HG03159 (cell line): ENCODE measurements at regions not wholly inside any gene's neighbourhood (a gene's known extent, or its start where the extent isn't known, plus 50 kb on each side); places are given as distances from the start of the nearest gene placed in this dataset.

ENCODE experiments used
- ATAC-seq: cut with Tn5 transposase; IDR thresholded peaks from one replicate; pipeline ENCODE4 v1.9.1; 2021; ENCODE audit warnings: mild to moderate bottlenecking, moderate library complexity; ENCODE audit not compliant: unreplicated experiment

DNA sequence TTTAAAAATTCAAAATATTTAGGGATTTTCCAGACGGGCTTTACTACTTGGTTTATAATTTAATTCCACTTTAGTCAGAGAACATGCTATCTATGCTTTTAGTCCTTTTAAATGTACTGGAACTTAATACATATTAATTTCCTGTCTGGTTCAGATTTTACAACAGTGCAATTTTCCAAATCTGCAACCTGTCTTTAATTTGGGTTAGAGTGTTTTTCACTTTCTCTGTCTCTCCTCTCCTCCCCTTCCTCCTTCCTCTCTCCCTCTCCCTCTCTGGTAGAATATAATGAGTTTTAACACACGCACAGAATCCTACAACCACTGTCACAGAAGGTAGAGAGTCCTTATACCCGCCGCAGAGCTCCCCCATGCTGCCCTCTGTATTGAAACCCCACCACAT, 950.7 kb downstream of the BRD1 start:
- no peak for ATAC-seq

DNA sequence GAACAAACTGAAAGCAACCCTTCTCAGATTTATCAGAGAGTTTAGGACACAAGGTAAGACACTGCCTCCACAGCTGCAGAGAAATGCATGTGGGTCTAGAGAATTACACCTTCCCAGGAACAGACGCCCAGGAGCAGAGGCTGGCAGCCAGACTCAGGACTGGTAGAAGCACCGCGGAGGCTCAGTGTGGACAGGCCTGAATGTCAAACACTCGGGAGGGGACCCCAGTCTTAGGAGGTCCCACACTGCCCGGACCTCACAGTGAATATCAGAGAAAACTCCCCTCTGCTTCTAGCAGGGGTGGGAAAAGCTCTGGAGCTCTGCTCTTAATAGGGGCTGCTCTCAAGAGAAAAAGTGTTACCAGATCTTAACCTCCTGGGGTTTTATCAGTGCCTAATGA, 952.7 kb downstream of the BRD1 start:
- ATAC-seq, result no peak

DNA sequence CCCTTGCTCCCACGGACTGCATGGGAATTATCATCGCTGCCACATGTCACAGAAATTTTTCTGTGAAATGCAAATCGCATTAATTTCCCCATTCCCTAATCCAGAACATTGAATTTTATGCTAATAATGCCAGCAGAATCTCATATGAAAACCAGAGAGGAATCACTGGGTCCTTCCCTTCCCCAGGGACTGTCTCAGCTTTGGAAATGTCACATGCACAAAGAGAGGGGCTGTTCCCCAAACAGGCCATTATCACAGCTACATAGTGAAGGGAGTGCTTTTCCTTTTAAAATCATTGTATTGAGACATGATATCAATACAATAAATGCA, 954.5 kb downstream of the BRD1 start:
- no peak for ATAC-seq

DNA sequence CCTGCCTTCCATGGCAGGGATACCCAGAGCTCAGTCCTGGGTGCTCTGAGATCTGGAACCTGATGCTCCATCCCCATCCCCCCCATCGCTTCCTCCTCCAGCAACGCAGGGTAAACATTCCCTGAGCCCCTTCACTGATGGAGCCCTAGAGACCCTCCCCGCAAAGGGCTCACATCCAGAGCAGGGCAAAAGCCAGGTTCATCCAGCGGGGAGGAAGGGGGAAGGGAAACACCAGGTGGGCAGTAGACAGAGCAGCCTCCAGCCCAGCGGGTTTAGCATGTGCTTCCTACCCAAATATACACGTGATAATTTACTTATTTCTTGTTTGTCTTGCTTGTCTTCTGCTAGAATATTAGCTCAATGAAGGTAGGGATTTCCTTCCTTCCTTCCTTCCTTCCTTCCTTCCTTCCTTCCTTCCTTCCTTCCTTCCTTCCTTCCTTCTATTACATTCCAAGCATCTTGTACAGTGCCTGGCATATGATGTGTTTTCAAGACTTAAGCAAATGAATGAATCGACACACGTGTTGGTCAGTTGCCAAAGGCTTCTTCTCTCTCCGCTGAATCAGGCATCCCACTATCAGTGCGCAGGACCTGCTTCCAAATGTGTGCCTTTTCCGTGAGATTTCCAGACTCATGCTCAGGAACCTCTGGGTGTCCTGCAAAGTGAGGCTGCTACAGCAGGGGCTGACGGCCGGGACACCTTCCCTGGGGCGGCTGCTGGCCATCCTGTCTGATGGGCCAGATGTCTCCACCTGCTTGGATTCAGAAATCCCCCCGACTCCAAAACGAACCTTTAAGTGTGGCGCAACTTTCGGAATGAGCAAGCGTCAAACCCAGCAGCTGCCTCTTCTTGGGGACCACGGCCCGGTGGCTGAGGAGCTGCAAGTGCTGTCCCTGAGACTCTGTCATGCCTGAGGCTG, 955.1 kb downstream of the BRD1 start:
- no peak for ATAC-seq

DNA sequence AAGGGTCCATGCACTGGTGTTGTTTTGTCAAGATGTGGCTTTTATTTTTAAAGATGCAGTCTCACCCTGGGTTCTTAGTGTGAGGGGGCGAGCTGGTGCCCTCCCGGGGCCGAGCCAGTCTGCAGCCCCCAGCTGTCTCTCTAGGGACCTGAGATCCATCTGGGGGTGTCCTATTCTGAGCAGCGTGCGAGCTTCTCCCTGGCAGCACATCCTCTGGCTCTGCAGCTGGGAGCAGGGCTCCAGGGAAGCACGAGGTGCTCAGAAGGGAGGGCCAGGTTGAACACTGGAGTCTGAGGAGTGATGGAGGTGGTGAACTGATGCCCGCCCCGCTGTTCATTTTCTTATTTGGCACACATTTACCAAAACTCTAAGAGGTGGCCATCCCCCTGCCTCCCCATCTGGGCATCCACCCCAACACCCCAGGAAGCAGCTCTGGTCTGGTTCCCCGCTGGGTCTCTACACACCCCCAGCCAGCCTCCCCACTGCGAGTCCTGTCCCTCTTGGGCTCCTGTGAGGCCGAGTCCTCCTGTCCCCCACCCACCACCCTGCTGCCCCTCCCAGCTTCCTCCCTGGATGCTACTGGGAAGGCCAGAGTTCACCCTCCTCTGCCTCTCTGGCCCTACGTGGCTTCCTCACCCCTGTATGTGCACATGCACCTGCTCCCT, 956.4 kb downstream of the BRD1 start:
- no peak for ATAC-seq

DNA sequence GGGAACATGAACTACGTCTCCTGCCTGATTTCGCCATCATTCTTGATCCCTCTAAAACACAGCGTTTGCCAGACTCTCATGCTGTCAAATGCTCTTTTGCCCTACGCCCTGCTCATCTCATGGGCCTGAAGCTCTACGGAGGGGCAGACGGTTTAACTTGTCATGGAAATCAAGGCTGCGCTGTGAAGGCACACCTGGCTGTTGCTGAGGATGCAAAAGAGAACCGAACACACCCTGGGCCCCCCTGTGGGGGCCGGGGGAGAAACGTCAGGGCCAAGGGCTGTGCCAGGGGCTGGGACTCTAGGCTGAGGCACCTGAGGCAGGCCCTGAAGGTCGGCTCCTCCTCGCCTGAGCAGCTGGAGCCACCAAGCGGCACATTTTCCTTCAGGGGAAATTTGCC, 957.2 kb downstream of the BRD1 start:
- no peak for ATAC-seq

DNA sequence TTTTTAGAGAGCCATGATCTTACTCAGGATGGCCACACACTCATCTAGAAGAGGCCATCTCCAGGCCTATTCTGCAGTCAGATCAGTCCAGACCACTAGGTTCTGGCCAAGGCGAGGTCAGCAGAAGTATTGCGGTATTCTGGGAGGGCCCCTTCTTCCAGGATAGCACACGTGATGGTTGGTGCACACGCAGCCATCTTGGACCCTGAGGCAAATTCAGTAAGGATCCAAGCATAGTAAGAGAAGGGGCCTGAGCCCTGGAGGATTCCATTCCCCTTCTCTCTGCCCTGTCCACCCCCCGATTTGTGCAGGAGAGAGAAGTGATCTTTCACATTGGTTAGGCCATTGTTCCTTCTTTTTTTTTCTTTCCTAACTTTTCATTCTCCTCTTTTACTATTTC, 957.9 kb downstream of the BRD1 start:
- no peak for ATAC-seq

DNA sequence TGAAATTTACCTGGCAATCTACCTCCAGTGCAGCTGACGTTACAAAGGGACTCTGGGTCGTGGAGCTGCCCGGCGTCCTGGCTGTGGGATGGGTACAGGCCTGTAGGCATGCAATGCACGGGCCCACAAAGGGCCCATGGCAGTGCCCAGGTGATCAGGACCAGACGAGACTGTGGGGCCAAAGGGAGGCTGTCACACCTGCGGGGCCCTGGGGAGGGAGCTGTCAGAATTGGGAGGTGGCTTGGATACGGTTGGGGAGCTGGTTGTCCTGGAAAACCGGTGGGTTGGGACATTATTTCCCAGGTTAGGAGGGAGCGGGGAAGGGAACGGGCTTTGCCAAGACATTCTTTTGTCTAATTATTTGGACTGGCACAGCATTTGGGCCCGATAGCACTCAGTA, 958.5 kb downstream of the BRD1 start:
- ATAC-seq, result no peak

DNA sequence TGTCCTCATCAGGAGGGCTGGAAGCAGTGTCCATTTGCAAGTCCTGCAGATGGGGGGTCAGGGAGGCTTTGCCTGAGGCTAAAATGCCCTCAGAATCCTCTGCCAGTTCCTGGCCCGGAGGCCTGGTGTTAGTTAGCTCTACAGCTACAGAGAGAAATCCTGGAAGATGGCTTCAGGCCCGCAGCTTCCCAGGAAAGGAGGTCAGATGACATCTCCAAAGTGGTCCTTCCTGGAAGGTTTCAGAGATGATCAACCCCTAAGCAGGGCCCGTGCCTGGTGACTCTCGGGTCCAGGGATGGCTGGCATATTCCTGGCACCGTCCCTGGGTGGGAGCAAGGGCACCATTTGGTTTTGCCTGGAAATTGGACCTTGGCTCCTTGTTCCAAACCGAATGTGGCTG, 959.1 kb downstream of the BRD1 start:
- ATAC-seq, result no peak

DNA sequence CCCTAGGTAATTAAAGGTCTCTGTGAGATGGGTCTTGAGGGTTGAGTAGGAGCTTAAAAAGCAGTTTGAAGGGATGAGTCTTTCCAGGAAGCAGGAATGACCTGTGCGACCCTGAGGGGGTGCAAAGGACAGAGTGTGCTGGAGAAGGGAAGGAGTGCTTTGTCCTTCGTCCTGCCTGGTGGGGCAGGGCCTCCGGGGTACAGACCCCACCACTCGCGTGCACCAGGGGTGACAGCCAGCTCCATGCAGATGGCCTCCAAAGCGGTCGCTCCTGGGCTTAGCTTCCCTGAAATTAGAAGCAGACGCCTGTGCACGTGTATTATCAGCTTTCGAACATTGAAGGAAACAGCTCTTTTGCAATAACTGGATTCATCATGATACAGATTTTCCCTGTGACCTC, 959.8 kb downstream of the BRD1 start:
- ATAC-seq, result no peak

DNA sequence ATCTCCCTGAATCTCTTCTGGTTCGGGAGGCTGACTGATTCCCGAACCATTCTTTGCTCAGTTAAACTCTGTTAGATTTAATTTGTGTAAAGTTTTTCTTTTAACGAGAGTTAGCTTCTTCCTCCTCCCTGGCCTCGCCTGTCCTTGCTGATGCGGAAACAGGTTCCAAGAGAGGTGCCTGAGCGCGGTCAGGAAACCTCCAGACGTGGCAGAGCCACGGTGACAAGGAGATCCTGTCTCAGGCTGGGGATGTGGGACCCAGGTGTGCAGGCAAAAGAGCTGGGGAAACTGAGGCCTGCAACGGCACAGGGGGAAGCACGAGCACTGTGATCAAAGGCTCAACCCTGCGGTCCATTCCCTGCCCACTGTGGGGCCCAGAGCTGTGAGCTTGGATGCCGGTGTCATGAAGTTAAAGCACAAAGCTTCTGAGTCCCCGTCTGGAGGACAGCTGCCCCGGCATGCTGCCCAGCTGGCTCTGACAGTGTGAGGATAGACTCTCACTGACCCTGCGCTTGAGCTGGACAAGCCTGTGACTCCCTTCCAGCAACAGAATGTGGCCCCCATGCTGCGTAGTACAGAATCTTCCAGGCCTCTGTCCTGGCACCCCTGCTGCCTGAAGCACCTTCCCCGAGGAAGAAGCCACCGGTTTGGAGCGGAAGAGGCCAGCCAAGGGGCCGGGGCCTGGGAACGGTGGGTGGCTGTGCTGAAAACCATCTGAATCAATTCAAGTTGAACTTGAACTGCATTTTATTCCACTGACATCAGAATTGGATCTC, 960.6 kb downstream of the BRD1 start:
- ATAC-seq, result no peak

DNA sequence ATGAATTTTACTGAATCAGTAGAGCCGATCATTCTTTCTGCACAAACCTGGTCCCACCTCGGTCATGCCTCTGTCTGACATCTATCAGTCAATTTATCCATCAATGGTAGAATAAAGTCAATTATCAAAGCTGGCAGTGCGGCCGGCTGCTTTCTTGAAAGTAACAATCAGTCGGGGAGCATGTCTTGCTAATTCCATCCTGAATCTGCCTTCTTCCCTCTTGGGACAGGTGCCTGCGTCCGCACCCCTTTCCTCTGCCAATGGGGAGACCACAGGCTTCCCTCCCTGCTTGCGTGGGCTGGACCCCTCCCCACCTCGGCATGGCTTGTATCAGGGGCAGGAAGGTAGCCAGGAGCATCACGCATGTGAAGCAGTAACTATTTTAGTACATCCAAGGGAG, 962.9 kb downstream of the BRD1 start:
- ATAC-seq, result no peak

DNA sequence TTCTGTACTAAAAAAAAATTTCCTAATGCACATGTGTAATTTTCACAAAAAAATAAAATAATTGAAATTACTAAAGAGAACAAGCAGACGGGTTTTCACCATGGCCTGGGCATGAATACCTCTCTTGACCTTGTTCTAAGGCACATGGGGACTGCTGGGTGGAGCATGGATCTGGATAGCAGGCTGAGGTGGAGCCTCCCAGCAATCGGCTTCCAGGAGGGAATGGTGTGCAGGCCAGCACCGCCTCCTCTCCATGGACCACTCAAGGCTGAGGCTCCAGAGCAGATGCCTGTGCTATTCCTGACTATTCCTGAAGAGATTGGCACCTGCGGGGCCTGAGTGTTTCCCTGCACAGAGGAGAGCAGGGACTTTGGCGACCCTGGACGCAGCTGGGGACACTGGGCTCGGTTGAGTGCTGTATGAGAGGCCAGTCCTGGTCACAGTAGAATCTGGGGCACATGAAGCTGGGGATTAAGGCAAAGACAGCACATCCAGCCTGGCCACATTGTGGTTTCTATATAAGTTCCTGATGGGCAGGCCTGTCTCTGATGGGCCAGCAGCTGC, 963.6 kb downstream of the BRD1 start:
- ATAC-seq, result no peak

DNA sequence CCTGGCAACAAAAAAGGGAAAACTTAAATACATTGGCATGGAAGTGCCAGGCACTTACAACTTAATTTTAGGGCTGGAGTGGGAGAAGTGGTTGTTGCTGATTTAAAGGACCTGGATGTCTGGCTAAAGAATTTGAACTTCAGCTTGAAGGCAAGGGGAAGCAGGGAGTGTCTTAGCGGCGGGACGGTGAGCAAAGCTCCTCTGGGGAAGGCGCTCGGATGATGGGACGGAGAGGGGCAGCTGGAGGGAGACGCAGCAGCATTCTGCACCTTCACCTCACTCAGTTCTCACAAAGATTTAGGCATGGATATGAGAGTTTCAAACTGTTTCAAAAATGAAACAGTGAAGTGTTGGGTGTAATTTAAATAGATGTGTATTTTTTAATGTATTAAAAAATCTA, 967.1 kb downstream of the BRD1 start:
- ATAC-seq, result no peak

DNA sequence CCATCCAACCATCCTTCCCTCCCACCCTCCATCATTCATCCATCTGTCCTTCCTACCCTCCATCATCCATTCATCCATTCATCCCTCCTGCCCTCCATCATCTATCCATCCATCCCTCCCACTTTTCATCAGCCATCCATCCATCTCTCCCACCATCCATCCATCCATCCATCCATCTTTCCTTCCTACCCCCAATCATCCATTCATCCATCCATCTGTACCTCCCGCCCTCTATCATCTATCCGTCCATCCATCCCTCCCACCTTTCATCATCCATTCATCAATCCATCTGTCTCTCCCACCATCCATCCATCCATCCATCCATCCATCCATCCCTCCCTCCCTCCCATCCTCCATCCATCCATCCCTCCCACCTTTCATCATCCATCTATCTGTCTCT, 968.8 kb downstream of the BRD1 start:
- no peak for ATAC-seq

DNA sequence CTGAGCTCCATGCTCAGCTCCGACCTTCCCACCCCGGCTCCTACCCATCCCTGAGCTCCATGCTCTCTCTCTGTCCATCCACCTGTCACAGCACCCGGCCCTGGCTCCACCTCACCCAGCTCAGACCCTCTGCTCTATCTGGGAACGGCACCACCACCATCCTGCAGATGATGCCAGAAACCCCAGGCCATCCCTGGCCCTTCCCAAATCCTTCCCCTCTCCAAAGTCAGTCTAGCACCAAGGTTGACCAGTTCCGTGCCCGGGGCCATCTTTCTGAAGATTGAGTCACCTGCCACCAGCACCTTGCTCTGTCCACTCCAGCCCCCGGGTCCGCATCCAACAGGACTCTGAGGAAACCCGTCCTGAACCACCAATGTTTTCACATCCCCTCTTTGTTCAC, 969.6 kb downstream of the BRD1 start:
- no peak for ATAC-seq

DNA sequence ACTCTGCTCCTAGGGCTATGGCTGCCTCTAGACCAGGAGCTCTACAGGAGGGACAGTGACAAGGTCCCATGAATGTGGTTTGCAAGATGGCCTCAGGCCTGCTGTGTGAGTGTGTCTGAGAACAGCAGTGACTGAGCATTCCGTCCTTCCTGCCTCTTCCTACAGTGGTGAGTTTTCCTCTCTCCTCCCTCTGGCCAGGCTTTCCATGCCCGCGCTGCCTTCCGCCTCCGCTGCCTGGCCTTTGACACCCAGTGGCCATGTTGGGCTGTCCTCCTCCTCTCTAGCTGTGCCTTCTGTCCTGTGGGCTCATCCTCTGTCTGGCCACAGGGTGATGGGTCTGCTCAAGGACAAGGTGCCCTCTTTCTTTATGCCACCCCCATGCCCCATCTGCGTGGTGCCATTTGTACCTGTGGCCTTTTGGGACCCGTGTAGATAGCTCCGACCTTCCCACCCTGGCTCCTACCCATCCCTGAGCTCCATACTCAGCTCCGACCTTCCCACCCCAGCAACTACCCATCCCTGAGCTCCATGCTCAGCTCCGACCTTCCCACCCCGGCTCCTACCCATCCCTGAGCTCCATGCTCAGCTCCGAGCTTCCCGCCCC, 970.4 kb downstream of the BRD1 start:
- no peak for ATAC-seq

DNA sequence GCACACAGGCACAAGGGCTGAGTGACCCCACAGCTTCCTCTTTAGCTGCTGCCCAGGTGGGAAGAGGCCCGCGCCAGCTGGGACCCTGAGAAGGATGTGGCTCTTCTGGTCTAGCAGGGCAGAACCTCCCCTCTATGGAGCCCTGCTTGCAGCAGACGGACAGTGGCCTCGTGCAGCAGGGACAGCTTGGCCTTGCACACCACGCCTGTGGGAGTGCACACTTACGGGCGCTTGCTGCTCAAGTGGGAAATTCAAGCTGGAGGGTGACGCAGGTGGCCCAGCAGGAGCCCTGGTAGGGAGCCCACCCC, 971.4 kb downstream of the BRD1 start:
- no peak for ATAC-seq

DNA sequence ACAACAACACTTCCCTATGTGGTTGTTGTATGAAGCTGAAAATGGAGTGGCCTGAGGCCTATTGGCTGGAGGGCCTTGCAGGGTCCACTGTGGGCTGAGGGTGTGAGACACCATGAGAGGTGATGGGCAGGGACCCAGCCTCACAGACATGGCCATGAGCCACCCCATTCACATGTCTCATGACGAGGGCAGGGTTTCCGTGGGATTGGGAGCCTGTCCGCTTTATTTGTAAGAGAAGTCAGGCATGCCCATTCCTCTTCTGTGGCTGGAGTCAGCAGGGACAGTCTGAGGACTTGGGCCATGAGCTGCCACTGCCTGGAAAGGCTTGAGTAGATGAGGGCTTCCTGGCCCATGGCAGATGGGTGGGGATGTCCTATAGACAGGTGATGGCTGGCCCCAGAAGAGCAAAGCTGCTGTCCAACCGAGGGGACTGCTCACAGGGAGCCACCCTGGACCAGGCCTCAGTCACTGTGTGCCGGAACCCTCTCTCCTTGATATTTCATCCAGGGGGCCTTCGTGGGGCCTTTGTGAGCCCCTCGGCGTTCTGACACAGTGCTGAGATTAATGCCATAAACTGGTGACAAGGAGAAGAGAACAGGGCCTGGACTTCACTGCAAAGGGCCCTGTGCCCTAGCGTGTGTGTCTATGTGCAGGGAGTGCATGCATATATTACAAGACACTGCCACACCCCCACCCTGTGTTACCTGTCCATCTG, 971.9 kb downstream of the BRD1 start:
- ATAC-seq, result no peak

DNA sequence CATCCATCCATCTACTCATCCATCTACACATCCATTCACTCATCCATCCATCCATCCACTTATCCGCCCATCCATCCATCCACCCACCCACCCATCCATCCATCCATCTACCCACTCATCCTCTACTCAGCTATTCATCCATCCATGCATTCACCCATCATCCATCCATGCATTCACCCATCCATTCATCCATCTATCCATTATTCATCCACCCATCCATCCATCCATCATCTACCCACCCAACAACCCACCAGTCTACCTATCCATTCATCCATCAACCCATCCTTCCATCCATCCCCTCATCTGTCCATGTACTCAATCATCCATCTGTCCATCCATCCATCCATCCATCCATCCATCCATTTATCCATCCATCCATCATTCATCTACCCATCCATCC, 972.7 kb downstream of the BRD1 start:
- ATAC-seq, result no peak
